GM12892 (cell line): ENCODE measurements at regions not wholly inside any gene's neighbourhood (a gene's known extent, or its start where the extent isn't known, plus 50 kb on each side); places are given as distances from the start of the nearest gene placed in this dataset.

Experiments
- POLR2A ChIP-seq: IDR thresholded peaks from 2 replicates; pipeline ENCODE4 v1.6.1; 2011; ENCODE audit warnings: low read depth, low read length, control low read depth
- POLR2AphosphoS5 ChIP-seq: IDR thresholded peaks from 2 replicates; pipeline ENCODE4 v1.6.1; 2011; ENCODE audit warnings: low read depth, low read length, control low read depth

DNA sequence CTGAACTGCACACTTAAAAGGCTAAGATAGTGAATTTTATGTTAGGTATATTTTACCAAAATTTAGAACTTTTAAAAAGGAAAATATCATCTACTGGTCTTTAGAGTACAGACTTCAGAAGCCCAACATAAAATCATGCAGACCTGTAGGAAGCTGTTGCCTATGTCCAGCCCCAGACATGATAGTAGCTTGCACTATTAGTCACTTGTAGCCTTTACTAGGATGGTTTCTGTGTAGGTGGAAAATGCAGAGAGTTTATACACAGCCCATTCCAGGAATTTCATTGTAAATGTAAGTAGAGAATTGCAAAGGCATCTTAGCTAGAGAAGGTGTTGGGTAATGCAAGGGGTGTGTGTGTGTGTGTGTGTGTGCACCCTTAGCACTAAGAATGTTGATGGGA, 640.2 kb downstream of the RNF144A start:
- TF ChIP-seq POLR2A: no peak
- no peak for TF ChIP-seq POLR2AphosphoS5
